GM23338 (cell line): ENCODE measurements at regions not wholly inside any gene's neighbourhood (a gene's known extent, or its start where the extent isn't known, plus 50 kb on each side); places are given as distances from the start of the nearest gene placed in this dataset.

ENCODE experiments used
- ATAC-seq: fragments of 200-7000 bp; cut with Tn5 transposase; 3 replicates; pipeline ENCODE4 v1.9.1; 2020
- DNase-seq: peaks from one replicate; pipeline ENCODE4 v3.0.0-alpha.2; 2015; ENCODE audit warnings: low spot score
- H2AFZ ChIP-seq: fragments of 200-600 bp; sonication (generic); 2 replicates; pipeline ENCODE4 v1.8.0; 2016; ENCODE audit warnings: antibody characterized with exemption, mild to moderate bottlenecking, moderate library complexity
- H3F3A ChIP-seq: fragments of 200-600 bp; sonication (generic); replicated peaks from 2 replicates; pipeline ENCODE4 v1.8.0; 2017; ENCODE audit warnings: antibody characterized with exemption, mixed run types, low read depth
- H3K27ac ChIP-seq: fragments of 200-600 bp; sonication (generic); 2 replicates; pipeline ENCODE4 v1.6.1; 2016; ENCODE audit warnings: low read depth
- H3K27me3 ChIP-seq: fragments of 200-600 bp; sonication (generic); 2 replicates; pipeline ENCODE4 v1.8.0; 2016; ENCODE audit warnings: mild to moderate bottlenecking, mixed run types, moderate library complexity; ENCODE audit not compliant: insufficient read depth
- H3K36me3 ChIP-seq: fragments of 200-600 bp; sonication (generic); 2 replicates; pipeline ENCODE4 v1.8.0; 2016; ENCODE audit warnings: mild to moderate bottlenecking; ENCODE audit not compliant: insufficient read depth
- H3K4me1 ChIP-seq: fragments of 200-600 bp; sonication (generic); 2 replicates; pipeline ENCODE4 v1.8.0; 2016; ENCODE audit warnings: mild to moderate bottlenecking, moderate library complexity; ENCODE audit not compliant: insufficient read depth
- H3K4me2 ChIP-seq: fragments of 200-600 bp; sonication (generic); 2 replicates; pipeline ENCODE4 v1.7.1; 2017; ENCODE audit warnings: mixed run types
- H3K4me3 ChIP-seq: fragments of 200-600 bp; sonication (generic); 2 replicates; pipeline ENCODE4 v1.6.1; 2016; ENCODE audit warnings: mixed run types
- H3K79me2 ChIP-seq: fragments of 200-600 bp; sonication (generic); replicated peaks from 2 replicates; pipeline ENCODE4 v1.8.0; 2017; ENCODE audit warnings: mild to moderate bottlenecking; ENCODE audit not compliant: insufficient read depth
- H3K9me2 ChIP-seq: fragments of 200-600 bp; sonication (generic); 2 replicates; pipeline ENCODE4 v1.8.0; 2017; ENCODE audit not compliant: insufficient read depth
- H4K20me1 ChIP-seq: fragments of 200-600 bp; sonication (generic); replicated peaks from 2 replicates; pipeline ENCODE4 v1.8.0; 2017; ENCODE audit warnings: mild to moderate bottlenecking; ENCODE audit not compliant: insufficient read depth
- H3K27ac Mint-ChIP-seq: 2 replicates; pipeline ENCODE4 v1.8.0; 2020; ENCODE audit warnings: inconsistent platforms, mild to moderate bottlenecking, moderate library complexity, mixed read lengths
- H3K27me3 Mint-ChIP-seq: 3 replicates; pipeline ENCODE4 v1.8.0; 2022; ENCODE audit warnings: low read depth, mild to moderate bottlenecking, moderate library complexity, mixed read lengths, inconsistent platforms; ENCODE audit not compliant: insufficient read depth, poor library complexity
- H3K36me3 Mint-ChIP-seq: 3 replicates; pipeline ENCODE4 v1.8.0; 2021; ENCODE audit warnings: low read depth, mild to moderate bottlenecking, inconsistent platforms, moderate library complexity, mixed read lengths
- H3K4me1 Mint-ChIP-seq: 3 replicates; pipeline ENCODE4 v1.8.0; 2020; ENCODE audit warnings: mild to moderate bottlenecking, inconsistent platforms, mixed read lengths
- H3K4me3 Mint-ChIP-seq: 3 replicates; pipeline ENCODE4 v1.8.0; 2021; ENCODE audit warnings: moderate library complexity, mild to moderate bottlenecking, inconsistent platforms, mixed read lengths
- H3K9me3 Mint-ChIP-seq: 3 replicates; pipeline ENCODE4 v1.8.0; 2020; ENCODE audit warnings: moderate library complexity, mild to moderate bottlenecking, inconsistent platforms, mixed read lengths
- CREB1 ChIP-seq: fragments of 250-450 bp; sonication (Bioruptor Pico); IDR thresholded peaks from 2 replicates; pipeline ENCODE4 v1.5.0; 2020; ENCODE audit warnings: low read depth, mild to moderate bottlenecking, moderate library complexity
- CTCF ChIP-seq, 2 experiments: fragments of 200-600 bp in 1 of 2; sonication (generic) in 1 of 2; conservative IDR thresholded peaks; 2 replicates each; pipeline versions ENCODE4 v1.5.1 to v1.6.1; 2016 to 2017; ENCODE audit warnings: antibody characterized with exemption in 2 of 2, low read depth in 2 of 2, mild to moderate bottlenecking in 2 of 2, moderate library complexity in 1 of 2
- ETS1 ChIP-seq: IDR thresholded peaks from 2 replicates; pipeline ENCODE4 v1.6.1; 2016; ENCODE audit warnings: antibody characterized with exemption
- EZH2 ChIP-seq: fragments of 200-600 bp; sonication (generic); IDR thresholded peaks from one replicate; pipeline ENCODE4 v1.8.0; 2017; ENCODE audit warnings: antibody characterized with exemption, mild to moderate bottlenecking, low read depth; ENCODE audit not compliant: unreplicated experiment
- JUNB ChIP-seq: IDR thresholded peaks from one replicate; pipeline ENCODE4 v1.6.1; 2016; ENCODE audit warnings: antibody characterized with exemption; ENCODE audit not compliant: unreplicated experiment
- NANOG ChIP-seq: IDR thresholded peaks from 2 replicates; pipeline ENCODE4 v1.6.1; 2016; ENCODE audit warnings: antibody characterized with exemption, borderline replicate concordance
- REST ChIP-seq: IDR thresholded peaks from one replicate; pipeline ENCODE4 v1.6.1; 2018; ENCODE audit warnings: antibody characterized with exemption; ENCODE audit not compliant: unreplicated experiment
- STAT1 ChIP-seq: IDR thresholded peaks from one replicate; pipeline ENCODE4 v1.6.1; 2016; ENCODE audit warnings: antibody characterized with exemption; ENCODE audit not compliant: unreplicated experiment
- ZNF114 ChIP-seq: fragments of 250-450 bp; sonication (Bioruptor Pico); IDR thresholded peaks from 2 replicates; pipeline ENCODE4 v1.5.0; 2020; ENCODE audit warnings: mild to moderate bottlenecking, moderate library complexity
- ZNF331 ChIP-seq: fragments of 250-450 bp; sonication (Bioruptor Pico); IDR thresholded peaks from 2 replicates; pipeline ENCODE4 v1.5.0; 2020; ENCODE audit warnings: low read depth, mild to moderate bottlenecking, moderate library complexity

- TF ChIP-seq CTCF (conservative IDR thresholded peaks at IDR 0.05; ENCODE audit: low read depth in 2 of 2) (no peak), NANOG (no peak), CREB1 (no peak)
Observed at GRCh38 chr1:218846181-218846580, 327.5 kb upstream of the LYPLAL1 start (continued).

- H3K9me2 ChIP-seq: no peaks in the 10 kb centered on the region
- H3K79me2 ChIP-seq: no peaks in the 10 kb centered on the region
- Mint-ChIP-seq H3K4me1 (no peaks in the 10 kb centered on the region), H3K4me3 (no peak overlapping the region), H3K27me3 (no peaks in the 10 kb centered on the region), H3K36me3 (no peaks in the 10 kb centered on the region), H3K9me3 (no peaks in the 10 kb centered on the region; the same call in 2 of the 3 replicates), H3K27ac (no peak overlapping the region)
- H3K36me3 ChIP-seq: no peaks in the 10 kb centered on the region
- H3K4me2 ChIP-seq: no peak overlapping the region
- ATAC-seq (no peak), DNase-seq (no peak)
- no peak overlapping the region for H3K27ac ChIP-seq
- no peaks in the 10 kb centered on the region for H3F3A ChIP-seq
- no peaks in the 10 kb centered on the region for H3K4me1 ChIP-seq
- H3K27me3 ChIP-seq: no peaks in the 10 kb centered on the region
- no peak overlapping the region for H3K4me3 ChIP-seq
- no peaks in the 10 kb centered on the region for H4K20me1 ChIP-seq
- H2AFZ ChIP-seq: no peak overlapping the region
- no peak for TF ChIP-seq EZH2
- no peak for TF ChIP-seq STAT1
- TF ChIP-seq JUNB: no peak
- no peak for TF ChIP-seq CREB1
- TF ChIP-seq NANOG: no peak
- TF ChIP-seq REST: no peak
- no peak for TF ChIP-seq CTCF (conservative IDR thresholded peaks at IDR 0.05; ENCODE audit: low read depth in 2 of 2)
- TF ChIP-seq ZNF331 (CRISPR knock-in tag): no peak
- TF ChIP-seq ETS1: no peak
- no peak for TF ChIP-seq ZNF114 (CRISPR knock-in tag)
Observed at GRCh38 chr1:218847089-218847768, 326.4 kb upstream of the LYPLAL1 start.
